ENCODE measurements at regions not wholly inside any gene's neighbourhood (a gene's known extent, or its start where the extent isn't known, plus 50 kb on each side); places are given as distances from the start of the nearest gene placed in this dataset.

DNA sequence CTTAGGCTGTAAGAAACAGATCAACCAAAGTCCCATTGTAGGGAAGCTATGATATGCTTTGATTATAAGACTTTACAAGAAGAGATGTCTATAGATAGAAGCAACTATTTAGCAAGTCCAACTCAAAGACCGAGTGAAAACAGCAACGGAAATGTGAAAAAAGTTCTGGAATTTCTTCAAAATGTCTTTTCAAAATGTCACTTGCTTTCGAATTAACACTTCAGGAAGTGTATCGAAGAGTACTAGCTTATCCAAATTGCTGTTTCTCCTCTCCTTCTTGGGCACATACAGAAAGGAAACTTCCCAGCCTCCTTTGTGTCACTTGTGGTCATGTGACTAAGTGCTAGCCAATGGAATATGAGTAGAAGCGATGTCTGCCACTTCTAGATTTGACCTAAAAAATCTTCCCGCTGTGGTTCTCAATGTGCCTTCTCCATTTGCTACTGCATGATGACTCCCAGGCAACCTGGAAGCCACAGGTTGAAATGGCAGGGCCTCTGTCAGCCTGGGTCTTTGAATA is 89.9 kb downstream of the TSEN15 start:
- DNase-seq = no peak

DNA sequence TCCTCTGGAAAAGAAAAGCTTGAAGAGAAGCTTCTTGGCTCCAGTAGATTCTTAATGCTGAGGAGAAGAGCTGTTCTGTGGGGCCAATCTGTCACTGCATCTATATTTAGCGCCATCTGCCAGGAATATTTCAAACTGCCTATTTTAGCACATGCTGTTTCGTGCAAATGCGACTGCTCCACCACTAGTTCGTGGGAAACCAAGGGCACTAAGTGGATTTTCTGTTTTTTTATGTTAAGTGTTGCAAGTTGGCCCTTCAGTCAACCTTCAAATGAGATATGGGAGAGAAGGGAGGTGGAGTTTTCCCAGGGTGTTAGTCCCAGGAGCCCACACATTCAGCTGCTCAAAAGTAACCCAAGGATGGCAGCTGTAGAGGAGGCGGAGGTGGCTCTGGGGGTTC is 91.9 kb downstream of the TSEN15 start:
- no peak for DNase-seq

DNA sequence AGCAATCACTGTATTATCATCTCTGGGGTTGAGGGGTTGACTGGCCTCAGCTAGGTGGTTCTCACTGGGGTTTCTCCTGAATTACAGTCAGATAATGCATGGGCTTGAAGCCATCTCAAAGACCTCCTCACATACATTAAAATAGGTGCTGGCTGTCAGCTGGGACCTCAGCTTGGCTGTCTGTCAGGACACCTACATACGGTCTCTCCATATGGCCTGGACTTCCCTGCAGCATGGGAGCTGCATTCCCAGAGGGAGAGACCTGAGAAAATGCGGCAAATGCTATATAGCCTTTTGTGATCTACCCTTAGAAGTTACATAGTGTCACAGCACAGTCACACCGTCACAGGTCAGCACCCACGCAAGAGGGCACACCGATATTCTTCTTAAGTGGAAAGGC is 93.6 kb downstream of the TSEN15 start:
- no peak for DNase-seq

DNA sequence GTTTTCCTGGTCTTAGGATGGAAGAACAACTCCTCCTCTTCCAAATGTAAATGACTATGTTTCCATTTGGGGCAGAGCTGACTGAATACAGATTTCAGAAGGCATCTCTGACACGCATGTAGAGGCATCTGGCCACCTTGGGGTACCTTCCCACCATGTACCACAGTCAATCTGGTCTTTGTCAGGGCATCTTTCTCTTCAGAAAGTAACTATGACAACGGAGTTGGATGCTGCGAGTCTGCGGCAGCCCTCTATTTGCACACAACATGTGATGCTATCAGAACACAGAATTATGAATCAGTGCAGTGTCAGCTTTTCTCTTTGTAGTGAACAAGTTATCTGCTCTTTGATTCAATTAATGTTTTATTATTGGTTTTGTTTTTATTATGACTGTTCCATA is 94.7 kb downstream of the TSEN15 start:
- DNase-seq = no peak

DNA sequence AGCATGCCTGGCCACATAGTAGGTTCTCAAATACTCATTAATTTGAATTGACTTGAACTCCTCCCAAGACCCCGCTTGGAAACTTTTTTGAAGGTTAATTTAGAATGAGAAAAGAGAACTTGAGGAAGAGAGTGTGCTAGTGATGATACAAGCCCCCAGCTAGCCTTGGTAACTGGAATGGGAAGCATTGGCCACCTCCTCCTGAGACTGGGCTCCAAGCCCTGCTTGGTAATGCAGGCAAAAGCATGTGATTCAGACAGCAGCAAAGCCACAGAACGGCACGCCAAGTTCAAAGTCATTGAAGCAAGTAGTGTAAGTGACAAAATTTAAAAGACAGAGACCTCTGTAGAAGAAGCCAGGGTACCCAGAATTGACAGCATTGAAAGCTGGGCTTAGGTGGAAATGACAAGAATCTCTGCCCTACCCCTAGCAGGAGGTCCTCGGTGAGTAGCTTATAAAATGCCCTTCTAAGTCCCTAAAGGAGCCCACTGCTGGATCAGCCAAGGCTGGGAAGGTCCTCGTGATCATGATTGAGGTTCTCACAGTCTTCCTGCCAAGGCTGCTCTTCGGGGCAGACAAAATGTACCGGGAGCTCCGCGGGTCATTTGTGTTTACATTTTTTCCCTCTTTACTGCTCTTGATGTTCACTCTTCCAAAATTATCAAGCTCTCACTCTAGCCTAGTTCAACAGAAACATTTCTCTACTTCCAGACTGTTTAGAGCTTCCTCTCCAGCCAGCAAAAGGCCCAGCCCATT is 99.4 kb downstream of the TSEN15 start:
- peak; percentile 51 for DNase-seq

DNA sequence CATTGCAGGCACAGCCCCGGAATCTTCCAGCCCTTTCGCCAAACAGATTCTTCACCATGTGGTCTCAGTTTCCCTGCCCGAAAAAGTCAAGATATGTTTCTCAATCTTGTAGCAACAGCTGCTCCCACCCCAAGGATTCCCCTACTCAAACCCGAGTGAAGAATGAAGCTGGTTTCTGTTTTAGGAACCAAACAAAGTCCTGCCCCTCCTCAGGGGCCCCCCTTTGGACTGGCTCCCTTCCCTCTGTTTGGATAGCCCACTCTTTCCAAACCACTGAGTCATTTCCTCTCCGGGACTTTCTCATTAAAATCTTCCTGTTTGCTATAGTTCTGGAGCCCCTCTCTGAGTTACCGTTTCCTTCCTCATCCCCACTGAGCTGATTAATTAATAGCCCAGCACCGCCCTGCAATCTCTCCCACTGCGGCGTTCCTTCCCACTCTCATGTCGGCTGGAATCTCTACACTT is 100.9 kb downstream of the TSEN15 start:
- DNase-seq = peak; percentile 93

DNA sequence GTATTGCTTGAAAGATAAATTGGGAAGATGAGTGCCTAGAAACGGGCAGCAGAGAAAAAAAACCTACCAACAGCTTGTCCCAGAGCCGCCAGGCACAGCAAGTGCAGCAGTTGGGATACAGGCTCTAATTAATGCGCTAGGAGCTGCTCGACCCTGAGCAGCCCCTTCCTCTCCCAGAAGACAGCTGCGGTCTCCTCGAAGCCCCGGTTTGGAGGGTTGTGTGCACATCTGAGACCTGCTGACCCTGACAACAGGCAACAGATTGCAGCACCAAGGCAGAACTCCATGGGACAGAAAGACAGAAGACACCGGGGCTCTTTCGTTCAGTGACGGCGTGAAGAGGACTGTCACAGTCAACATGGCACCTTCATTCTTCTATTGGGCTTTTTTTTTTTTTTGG is 101.4 kb downstream of the TSEN15 start:
- DNase-seq = peak; percentile 36

DNA sequence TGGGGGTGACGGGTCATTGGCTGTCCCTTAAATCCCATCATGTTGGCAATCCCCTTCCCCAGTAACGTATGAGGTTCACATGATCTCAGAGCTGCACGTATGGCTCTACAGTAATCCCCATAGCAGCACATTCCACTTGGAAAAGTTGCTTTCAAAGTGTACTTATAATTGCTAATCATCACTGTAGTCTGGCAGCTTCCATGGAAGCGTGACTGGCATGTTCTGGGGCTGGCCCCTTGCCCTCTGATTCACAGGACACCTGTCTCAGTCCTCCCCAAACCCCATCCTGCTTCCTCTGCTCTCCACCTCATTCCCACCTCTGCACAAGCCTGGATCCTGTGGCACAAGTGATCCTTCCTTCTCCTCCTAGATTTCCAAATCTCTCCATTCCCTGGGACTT is 102.2 kb downstream of the TSEN15 start:
- DNase-seq = no peak

DNA sequence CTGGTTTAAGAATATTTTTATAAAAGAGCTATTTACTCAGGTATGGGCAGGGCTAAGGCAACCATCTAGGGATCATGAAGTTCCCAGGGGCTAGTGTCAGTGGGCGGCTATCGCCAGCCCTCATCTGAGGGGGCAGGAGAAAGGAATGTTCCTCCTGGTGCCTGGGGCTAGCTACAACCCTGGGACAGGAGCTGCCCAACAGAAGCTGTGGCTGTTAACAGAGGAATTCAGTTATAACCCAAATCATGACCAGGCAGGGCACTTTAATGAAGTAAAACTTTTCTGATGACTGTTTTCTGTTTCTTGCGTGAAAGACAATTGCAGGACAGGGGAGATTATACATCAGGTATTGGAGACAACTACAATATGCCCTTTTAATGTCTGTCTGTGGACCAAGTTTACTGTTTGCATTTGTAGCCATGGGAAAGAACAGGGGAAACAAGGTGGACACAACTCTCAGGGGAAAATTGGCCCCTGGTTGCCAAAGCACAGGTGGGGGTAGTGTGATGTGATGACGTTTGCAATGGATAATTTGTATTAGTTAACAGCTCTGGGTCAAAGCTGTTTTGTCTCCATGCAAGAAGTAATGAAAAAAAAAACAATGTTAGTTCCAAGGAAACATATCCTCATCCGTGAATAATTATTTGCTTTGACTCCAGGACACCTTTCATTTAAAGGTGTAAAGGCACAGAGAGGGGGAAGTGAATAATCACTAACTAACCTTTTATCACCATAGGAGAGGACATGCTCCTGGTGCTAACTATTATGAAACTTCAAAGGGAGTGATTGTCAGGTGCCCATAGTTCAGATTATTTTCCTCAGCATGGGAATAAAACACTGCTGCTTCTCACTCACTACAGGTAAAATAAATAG is 105.2 kb downstream of the TSEN15 start:
- no peak for DNase-seq

DNA sequence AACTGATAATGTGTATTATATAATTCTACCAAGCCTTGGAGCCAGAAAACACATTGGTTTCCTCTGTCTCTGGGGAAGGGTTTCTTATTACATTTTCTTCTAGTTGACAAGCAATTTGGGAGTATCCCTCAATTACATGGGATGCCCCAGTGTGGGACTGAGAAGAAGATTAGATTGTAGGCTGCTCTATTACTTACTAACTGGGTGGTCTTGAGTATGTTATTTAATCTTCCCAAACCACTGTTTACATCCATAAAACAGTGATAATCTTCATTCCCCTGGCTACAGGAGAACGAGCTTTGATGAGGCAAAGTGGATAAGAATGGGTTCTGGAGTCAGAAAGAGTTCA is 105.8 kb downstream of the TSEN15 start:
- no peak for DNase-seq

DNA sequence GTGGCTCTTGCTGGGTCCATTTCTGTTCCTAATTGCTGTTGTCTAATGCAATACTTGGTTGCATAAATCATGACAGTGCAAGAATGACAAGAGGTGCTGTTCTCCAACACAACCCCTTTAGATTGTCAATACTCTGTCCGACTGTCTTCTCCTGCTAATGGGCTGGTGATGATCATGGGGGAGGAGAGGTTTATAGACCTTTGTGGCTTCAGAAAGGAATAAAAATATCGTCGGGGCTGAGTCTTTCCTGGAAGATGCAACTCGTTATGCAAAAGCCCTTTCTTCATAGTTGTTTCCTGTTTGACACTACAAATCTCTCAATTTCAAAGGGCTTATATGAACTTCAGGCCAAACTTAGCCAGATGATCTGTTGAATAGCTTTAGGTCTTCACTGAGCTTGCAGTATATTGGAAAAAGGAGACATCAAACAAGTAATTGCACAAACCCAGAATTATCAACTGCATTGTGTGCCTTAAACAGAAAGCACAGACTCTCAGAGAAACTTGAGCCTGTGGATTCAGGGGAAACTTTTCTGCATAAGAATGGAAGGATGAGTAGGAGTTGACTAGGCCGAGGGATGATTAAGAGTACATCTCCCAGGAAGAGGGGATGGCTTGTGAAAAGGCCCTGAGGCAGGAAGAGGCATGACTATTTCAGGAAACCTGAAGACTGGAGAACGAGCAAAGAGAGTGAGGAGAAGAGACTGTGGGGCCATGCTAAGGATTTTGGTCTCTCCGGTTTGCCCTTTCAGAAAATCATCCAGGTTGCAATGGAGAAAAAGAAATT is 107.6 kb downstream of the TSEN15 start:
- DNase-seq = peak; percentile 81

DNA sequence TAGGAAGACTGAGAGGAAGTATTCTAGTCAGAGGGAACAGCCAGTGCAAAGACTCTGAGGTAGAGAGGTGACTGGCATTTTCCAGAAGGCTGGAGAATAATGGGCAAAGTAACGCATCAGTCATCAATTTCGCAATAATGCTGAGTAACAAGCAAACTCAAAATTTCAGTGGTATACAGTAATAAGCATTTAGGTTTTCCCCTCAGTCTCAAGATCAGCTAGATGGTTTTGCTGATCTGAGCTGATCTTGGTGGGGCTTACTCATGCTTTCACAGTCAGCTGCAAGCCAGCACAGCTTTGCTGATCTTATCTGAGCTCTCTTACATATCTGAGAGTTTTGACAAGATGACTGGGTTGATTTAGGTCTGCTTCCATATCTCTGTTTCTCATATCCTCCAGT is 108.7 kb downstream of the TSEN15 start:
- DNase-seq = peak; percentile 96

DNA sequence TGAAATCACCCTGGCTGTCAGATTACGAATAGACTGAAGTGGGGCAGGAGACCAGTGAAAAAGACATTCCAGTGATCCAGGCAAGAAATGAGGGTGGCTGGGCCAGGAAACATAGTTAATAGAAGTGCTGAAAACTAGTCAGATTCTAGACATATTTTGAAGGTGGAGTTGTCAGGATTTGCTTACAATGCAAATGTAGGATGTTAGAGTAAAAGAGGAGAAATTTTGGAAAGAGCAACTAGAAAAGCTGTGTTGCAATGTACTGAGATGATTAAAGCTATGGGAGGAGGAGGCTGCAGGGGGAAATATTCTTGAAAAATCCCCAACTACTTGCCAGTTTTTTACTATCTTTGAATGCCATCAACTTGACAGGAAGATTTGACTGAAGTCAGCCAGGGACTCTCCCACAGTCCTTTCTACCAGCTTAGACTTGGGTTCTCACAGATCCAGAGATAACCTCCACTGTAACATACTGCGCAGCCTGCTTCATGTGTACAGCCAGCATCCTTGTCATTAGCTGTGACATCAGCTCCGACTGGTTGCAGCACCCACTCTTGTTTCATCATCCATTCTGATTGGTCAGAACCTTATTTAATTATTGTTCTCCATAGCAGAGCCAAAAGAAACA is 109.7 kb downstream of the TSEN15 start:
- DNase-seq = peak; percentile 96

DNA sequence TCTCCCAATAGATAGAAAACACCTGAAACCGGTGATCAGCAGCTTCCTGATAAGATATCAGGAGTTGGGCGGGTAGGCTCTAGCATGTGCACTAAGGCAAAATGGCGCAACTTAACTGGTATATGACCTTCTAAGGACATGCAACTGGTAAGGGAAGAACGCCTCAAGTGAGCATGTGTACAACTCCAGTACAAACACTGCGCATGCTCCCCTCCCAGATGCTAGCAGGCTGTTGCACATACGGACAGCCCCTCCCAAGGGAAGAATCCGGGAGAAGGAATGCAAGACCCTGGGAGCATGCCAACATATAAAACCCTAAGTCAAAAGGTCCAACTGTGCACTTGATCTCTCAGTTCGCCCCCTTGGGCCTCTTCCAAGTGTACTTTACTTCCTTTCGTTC is 110.8 kb downstream of the TSEN15 start:
- DNase-seq = no peak

DNA sequence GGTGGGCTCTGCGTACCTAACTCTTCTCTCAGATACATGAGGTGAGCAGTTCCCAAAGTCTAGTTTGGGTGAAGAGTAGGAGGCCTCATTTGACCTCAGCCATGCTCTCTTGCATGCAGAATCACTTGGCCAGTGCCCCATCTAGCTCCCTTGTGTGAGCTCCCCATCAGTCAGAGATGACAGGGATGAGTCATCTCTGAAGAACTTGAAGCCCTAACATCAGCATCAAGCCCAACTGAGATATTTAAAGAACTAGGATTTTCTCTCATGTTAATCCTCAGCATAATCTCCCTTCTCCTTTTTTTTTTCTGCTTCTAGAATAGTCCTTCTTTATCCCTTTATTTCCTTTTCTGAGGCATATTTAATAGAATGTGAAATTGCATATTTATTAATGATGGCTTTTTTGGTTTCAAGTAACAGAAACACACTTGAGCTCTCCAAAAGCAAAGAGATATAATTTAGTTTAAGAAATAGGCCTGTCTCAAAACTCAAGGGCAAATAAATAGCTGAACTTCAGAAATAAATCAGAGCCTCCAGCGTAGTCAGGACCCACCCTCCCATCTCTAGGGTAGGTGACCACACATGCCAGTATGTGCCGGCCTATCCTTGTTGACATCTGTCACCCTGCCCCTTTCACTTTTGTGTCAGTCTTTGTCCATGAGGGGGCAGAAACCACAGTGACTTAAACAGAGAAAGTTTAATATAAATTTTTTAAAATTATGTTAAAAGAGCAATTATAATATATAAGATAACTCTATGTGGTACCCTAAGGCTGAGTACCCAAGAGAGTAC is 112.3 kb downstream of the TSEN15 start:
- peak; percentile 67 for DNase-seq

DNA sequence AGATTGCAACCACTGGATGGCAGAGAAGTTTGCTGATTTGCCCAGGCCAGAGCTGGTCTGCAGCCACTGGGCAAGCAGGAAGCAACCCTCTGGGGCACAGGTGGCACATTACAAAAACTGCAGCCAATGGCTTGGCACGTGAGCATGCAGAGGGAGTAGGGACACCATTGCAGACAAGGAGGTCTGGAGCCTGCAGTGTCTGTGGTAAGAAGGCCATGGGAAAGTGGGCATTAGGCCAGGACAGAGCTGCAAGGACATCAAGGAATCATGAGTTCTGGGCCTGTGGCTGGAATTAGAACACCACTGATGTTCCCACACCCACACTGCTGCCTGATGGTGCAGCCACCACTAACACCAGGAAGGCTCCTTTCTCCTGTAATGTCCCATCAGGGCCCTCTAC is 113.0 kb downstream of the TSEN15 start:
- DNase-seq = no peak

DNA sequence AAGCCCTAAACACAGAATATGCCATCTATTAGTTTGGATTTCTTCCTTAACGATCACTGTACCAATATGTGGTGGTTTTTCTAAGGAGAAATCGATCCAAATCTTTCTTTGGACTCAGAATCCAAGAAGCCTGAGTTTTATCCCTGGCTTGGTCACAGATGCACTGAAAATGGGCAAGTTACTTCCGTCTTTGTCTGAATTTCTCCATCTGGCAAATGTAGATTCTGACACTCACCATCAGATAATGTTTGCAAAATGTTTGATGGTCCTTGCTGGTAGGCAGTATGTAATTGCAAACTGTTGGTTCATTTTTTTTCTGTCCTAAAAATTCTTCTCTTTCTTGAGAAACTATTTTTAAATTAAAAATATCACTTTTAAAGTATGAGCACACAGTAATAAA is 115.0 kb downstream of the TSEN15 start:
- DNase-seq = no peak

DNA sequence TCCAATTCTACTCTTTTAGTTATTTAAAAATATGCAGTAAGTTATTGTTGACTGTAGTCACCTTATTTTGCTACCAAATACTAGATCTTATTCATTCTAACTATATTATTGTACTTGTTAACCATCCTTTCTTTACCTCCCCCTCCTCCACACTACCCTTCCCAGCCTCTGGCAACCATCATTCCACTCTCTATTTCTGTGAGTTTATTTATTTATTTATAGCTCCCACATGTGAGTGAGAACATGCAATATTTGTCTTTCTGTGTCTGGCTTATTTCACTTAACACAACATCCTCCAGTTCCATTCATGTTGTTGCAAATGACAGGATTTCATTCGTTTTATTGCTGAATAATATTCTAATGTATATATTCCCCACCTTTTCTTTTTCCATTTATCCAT is 115.8 kb downstream of the TSEN15 start:
- no peak for DNase-seq

DNA sequence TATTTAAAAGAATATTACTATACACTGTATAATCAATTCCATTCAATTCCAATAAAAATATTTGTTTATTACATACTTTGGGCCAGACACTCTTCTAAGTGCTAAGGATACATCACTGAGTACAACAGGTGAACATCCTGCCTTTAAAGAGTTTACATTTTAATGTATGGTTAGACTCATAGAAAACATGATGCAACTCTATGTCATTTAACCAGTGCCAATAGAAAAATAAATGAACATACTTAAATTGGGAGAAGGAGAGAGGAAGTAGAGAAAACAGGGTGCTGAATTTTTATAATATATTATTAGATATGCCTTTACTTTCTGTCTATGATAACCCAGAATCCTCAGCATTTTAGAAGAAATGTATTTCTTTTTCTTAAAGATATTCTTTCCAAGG is 119.2 kb downstream of the TSEN15 start:
- DNase-seq = no peak

DNA sequence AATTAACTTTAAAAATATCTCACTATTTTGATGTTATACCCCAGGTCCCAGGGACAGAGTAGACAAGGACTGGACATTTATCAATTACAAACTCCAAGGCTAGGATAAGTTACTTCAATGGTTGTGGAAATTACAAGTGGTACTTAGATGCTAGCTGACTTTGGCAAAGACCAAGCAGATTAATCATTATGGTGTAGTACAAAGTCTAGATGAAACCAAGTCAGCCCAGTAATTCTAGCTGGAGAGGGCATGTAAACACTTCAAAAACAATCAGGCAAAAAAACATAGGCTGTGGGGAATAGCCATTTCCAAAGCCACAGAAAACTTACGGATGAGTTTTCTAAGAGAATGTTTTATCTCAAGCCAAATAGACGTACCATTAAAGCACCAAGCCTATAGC is 124.5 kb downstream of the TSEN15 start:
- DNase-seq = no peak

DNA sequence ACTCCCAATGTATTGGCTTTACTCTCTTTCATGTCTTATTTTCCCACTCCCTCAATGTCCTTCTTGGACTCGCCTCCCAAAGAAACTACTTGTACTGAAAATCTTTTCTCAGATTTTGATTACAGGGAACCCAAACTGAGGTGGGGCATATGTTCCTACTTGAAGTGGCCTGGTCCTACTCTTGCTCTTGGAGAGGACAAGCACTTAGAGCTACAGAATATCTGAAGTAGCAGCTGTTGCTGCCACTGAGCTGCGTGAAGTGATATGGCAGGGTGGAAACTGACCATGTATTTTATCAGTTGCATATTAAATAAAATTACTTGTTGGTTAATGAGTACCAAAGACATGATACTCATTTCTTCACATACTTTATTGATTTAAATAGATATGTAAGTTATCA is 129.5 kb downstream of the TSEN15 start:
- DNase-seq = no peak

DNA sequence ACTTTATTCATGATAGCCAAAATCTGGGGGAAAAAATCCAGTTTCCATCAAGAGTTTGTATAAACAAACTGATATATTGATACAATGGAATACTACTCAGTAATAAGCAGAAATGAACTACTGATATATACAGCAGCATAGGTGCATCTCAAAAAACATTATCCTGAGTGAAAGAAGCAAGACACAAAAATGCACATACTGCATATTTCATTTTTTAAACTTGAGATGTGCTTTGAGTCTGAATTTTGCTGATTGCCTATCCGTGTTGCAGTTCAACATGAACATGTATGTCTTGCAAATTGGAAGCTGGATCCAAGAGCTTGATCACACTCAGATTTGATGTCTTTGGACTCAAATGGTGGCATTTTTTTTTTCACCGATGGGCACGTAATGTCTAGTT is 132.4 kb downstream of the TSEN15 start:
- no peak for DNase-seq

Data from suppressor macrophage treated with lipopolysaccharide for 4 hours (primary cell).